ENCODE measurements at regions not wholly inside any gene's neighbourhood (a gene's known extent, or its start where the extent isn't known, plus 50 kb on each side); places are given as distances from the start of the nearest gene placed in this dataset.
"Not testable (repeated sequence)": the region's sequence is repeated elsewhere in the genome, so short reads cannot be mapped to it uniquely, and the experiment has no call there.

DNA sequence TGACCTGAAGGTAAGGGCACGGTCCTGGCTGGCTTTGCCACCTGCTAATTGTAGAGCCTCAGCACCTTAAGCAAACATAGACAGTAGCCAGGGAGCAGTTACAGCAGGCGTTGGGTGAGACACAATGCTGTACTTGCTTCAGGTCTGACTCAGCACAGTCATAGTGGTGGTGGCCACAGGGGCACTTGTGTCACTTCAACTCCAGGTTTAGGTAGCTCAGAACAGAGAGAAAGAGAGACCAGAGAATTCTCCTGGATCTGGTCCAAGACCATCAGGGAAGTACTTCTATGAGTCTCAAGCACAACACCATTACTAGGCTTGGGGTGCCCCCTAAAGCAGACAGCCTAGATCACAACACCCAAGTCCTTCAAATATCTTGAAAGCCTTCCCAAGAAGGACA lies 204.4 kb downstream of the OTOL1 start:
- TF ChIP-seq, protein P1, sequence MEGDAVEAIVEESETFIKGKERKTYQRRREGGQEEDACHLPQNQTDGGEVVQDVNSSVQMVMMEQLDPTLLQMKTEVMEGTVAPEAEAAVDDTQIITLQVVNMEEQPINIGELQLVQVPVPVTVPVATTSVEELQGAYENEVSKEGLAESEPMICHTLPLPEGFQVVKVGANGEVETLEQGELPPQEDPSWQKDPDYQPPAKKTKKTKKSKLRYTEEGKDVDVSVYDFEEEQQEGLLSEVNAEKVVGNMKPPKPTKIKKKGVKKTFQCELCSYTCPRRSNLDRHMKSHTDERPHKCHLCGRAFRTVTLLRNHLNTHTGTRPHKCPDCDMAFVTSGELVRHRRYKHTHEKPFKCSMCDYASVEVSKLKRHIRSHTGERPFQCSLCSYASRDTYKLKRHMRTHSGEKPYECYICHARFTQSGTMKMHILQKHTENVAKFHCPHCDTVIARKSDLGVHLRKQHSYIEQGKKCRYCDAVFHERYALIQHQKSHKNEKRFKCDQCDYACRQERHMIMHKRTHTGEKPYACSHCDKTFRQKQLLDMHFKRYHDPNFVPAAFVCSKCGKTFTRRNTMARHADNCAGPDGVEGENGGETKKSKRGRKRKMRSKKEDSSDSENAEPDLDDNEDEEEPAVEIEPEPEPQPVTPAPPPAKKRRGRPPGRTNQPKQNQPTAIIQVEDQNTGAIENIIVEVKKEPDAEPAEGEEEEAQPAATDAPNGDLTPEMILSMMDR (IDR thresholded peaks at IDR 0.05; ENCODE audit: low read depth, low read length, missing control alignments): no peak
- H3K4me3 ChIP-seq (replicated peaks; ENCODE audit: low read depth, low read length): no peak overlapping the region
- DNase-seq (ENCODE audit: extremely low read depth, low read depth): no peak

DNA sequence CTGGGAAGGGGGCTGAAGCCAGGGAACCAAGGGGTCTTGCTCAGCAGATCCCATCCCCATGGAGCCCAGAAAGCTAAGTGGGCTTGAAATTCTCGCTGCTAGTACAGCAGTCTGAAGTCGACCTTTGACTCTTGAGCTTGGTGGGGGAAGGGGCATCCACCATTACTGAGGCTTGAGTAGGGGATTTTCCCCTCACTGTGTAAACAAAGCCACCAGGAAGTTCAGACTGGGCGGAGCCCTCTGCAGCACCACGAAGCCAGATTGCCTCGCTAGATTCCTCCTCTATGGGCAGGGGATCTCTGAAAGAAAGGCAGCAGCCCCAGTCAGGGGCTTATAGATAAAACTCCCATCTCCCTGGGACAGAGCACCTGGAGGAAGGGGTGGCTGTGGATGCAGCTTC lies 210.6 kb downstream of the OTOL1 start:
- DNase-seq (ENCODE audit: extremely low read depth, low read depth); H3K4me3 ChIP-seq (replicated peaks; ENCODE audit: low read depth, low read length): not testable (repeated sequence)

DNA sequence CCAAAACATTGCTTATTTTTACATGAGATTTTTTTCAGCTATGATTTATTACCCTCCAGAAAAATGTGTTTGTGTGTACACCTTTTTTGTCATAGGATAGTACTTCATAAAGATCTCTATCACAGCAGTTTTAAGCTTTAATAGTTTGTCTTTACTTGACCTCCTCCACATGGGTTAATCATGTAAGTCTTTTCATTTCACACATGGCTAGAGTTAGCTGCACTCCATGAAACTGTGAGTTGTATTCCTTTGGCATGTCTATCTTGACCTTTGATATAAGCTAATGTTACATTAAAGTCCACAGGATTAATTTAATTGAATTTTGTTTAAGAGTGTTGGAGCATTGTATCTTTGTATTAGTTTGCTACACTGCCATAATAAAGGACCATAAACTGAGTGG lies 217.1 kb downstream of the OTOL1 start:
- no peak for DNase-seq (ENCODE audit: extremely low read depth, low read depth)
- TF ChIP-seq, protein P1 (IDR thresholded peaks at IDR 0.05; ENCODE audit: low read depth, low read length, missing control alignments): no peak
- no peak overlapping the region for H3K4me3 ChIP-seq (replicated peaks; ENCODE audit: low read depth, low read length)

DNA sequence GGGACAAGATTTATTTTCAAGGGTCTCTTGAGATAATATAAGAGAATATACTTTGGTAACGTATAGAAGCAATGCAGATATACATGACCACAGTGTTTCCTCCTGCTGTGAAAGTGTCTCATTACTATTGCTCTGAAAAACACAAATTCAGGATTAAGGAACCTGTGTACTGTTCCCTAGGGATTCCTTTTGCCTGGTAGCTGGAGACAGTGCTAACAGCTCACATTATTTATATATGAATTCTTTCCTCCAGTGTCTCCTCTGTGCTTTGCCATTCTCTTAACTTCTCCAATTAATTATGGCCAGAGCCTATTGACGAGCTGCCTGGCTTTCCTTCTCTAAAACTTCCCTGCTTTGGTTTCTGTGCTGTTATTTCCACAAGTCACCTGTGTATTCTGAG lies 235.4 kb downstream of the OTOL1 start:
- no peak overlapping the region for H3K4me3 ChIP-seq (replicated peaks; ENCODE audit: low read depth, low read length)
- TF ChIP-seq, protein P1 (IDR thresholded peaks at IDR 0.05; ENCODE audit: low read depth, low read length, missing control alignments): no peak
- DNase-seq (ENCODE audit: extremely low read depth, low read depth): no peak

DNA sequence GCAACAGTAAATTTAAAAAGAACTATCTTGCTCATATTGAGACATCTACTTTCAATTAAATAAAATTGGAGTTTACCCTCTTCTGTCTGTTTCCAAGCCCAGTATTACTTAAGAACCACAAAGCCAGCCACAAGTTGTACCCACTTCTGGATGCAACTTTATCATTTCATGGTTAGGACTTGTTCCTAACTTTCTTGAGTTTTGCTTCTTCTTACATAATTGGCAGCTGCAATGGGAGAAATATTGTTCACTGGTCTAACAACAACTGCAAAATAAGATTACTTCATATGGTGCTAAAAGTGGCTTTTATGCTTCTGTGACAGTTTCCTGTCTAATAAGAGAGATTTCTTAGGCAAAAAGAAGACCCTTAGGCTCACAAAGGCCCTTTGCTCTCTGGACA lies 240.6 kb downstream of the OTOL1 start:
- H3K4me3 ChIP-seq (replicated peaks; ENCODE audit: low read depth, low read length): no peak overlapping the region
- DNase-seq (ENCODE audit: extremely low read depth, low read depth): no peak
- TF ChIP-seq, protein P1 (IDR thresholded peaks at IDR 0.05; ENCODE audit: low read depth, low read length, missing control alignments): no peak

DNA sequence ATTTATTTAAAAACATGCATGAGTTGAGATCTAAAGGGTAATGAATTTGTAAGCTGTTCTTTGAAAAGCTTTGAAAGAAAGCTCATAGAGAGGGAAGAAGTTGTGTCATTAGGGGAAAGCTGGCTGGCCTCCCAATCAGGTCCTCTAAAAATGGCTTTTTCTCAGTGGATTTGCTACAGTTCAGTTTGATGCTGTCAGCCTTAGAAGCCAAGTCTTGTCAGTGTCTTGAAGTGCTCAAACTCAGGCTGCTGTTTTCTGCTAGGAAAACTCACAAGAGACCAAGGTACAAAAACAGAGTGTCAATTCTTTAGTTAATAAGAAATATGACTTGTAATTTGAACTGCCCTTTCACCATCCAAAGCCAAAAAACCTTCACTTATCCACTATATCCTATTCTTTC lies 243.8 kb downstream of the OTOL1 start:
- TF ChIP-seq, protein P1 (IDR thresholded peaks at IDR 0.05; ENCODE audit: low read depth, low read length, missing control alignments): no peak
- no peak for DNase-seq (ENCODE audit: extremely low read depth, low read depth)
- no peak overlapping the region for H3K4me3 ChIP-seq (replicated peaks; ENCODE audit: low read depth, low read length)

DNA sequence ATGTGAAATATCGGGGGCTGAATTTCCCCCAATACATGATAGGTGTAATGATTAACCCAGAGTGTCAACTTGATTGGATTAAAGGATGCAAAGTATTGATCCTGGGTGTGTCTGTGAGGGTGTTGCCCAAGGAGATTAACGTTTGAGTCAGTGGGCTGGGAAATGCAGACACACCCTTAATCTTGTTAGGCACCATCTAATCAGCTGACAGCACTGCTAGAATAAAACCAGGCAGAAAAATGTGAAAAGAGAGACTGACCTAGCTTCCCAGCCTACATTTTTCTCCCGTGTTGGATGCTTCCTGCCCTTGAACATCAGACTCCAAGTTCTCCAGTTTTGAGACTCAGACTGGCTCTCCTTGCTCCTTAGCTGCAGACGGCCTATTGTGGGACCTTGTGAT lies 247.8 kb downstream of the OTOL1 start:
- H3K4me3 ChIP-seq (replicated peaks; ENCODE audit: low read depth, low read length): no peak overlapping the region
- TF ChIP-seq, protein P1 (IDR thresholded peaks at IDR 0.05; ENCODE audit: low read depth, low read length, missing control alignments): no peak
- no peak for DNase-seq (ENCODE audit: extremely low read depth, low read depth)
